H7 (cell line): ENCODE measurements at regions not wholly inside any gene's neighbourhood (a gene's known extent, or its start where the extent isn't known, plus 50 kb on each side); places are given as distances from the start of the nearest gene placed in this dataset.
A peak's percentile ranks its signal among the peaks of the same experiment; 100 is the strongest.

Source experiments
- DNase-seq: peaks from one replicate; pipeline ENCODE4 v3.0.0; 2012
- H3K27me3 ChIP-seq: 2 replicates; pipeline ENCODE4 v1.6.0; 2011; ENCODE audit warnings: mild to moderate bottlenecking, low read length; ENCODE audit not compliant: control insufficient read depth, insufficient read depth
- H3K36me3 ChIP-seq: replicated peaks from 2 replicates; pipeline ENCODE4 v1.5.1; 2011; ENCODE audit warnings: low read length; ENCODE audit not compliant: control insufficient read depth, insufficient read depth
- H3K4me3 ChIP-seq: 2 replicates; pipeline ENCODE4 v1.5.1; 2011; ENCODE audit warnings: low read depth, mild to moderate bottlenecking, control low read depth, low read length, moderate library complexity; ENCODE audit not compliant: insufficient read depth

- no peak for DNase-seq
- Histone ChIP-seq H3K36me3 (no peaks in the 10 kb centered on the region), H3K27me3 (no peaks in the 10 kb centered on the region), H3K4me3 (no peak overlapping the region)
Observed at GRCh38 chr3:102630531-102630930, 195.7 kb downstream of the ZPLD1 start.

GRCh38 chr3:102643546-102643945 is 208.7 kb downstream of the ZPLD1 start:
- H3K4me3 ChIP-seq, result no peak overlapping the region

DNA sequence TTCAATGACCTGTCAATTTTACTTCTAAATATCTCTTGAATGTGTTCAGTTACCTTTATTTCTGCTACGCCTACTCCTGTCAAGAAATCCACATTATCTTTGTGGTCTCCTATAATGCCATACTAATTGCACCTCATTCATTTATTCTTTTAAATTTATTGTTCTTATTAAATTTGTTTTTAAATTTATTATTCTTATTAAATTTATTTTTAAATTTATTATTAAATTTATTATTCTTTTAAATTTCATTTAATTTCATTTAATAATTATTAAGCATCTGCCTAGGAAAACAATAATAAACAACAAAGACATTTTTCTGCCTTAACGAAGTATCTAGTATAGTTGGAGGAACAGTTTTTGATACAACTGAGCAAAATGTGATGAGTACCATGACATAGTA is 211.7 kb downstream of the ZPLD1 start:
- H3K4me3 ChIP-seq, result no peak overlapping the region
- no peak for DNase-seq
- no peaks in the 10 kb centered on the region for H3K36me3 ChIP-seq
- no peaks in the 10 kb centered on the region for H3K27me3 ChIP-seq

More at GRCh38 chr3:102643546-102643945, 208.7 kb downstream of the ZPLD1 start:
- no peak for DNase-seq
- Histone ChIP-seq H3K36me3 (no peaks in the 10 kb centered on the region), H3K27me3 (no peaks in the 10 kb centered on the region)

- Histone ChIP-seq H3K36me3 (no peaks in the 10 kb centered on the region), H3K4me3 (no peak overlapping the region), H3K27me3 (no peaks in the 10 kb centered on the region)
- DNase-seq, result no peak
Observed at GRCh38 chr3:102660653-102661052, 225.8 kb downstream of the ZPLD1 start.

DNA sequence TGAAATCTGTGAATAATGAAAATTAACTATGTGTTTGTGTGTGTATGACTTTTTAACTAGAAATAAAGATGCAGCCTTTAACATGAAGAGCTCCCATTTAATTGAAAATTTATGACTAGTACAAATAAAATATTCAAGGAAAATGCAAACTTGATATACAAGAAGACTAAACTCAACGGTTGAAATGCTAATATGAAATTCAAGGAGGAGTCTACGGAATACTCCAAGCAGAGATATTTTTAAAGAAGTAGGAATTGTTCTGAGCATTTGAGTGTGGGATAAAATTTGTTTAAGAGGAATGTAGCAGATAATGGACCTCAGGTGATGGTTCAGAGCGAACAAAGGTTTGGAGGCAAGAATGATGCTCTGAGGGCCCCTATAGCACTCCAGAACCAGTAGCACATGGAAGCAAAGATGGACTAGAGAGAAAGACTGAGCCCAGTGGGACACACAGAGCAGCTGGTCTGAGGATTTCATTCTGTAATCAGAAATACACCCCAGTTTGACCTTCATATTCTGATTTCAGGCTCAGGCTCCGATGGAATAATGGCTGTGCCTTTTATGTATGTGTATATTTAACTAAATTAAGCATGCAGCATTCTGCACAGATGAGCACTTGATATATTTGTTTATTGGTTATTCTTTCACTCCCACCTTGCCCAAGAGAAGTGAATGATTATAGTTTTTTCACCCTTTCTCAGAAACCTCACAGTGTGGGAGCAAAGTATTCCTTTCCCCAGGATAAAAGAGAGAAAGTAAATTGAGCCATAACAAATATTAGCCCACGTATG is 227.1 kb downstream of the ZPLD1 start:
- no peak for DNase-seq
- H3K4me3 ChIP-seq, result no peak overlapping the region
- no peaks in the 10 kb centered on the region for H3K27me3 ChIP-seq
- no peaks in the 10 kb centered on the region for H3K36me3 ChIP-seq

DNA sequence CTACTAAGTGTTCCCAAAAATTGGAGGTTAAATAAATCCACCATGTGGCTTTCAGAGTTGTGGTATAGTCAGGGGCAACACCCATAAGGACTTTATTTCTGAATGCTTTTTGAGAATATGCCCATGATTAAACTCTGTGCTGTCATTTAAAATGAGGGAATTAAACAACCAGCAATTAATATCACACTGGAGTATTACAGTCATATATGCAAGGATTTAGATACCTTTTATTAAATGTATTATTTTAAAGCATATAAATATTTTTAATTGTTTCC is 227.6 kb downstream of the ZPLD1 start:
- DNase-seq, result no peak
- Histone ChIP-seq H3K27me3 (no peaks in the 10 kb centered on the region), H3K36me3 (no peaks in the 10 kb centered on the region), H3K4me3 (no peak overlapping the region)

DNA sequence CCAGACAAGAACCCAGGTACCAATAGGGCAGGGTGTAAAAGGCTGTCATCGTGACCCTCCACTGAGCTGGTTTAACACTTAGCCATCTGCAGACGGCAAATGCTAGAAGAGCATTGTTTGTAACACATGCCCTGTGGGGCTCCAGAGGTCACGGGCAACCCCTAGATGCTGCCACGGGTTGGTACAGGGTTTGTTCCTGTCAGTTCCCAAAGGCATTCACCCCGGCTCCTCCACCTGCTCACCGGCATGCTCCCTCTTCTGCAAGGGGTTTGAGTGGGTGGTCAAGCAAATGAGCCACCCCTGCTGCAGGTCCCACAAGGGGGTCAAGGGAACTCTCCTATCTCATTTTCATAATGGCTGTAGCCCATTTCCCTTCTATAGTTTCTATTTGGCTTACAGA is 229.3 kb downstream of the ZPLD1 start:
- no peaks in the 10 kb centered on the region for H3K27me3 ChIP-seq

GRCh38 chr3:102665183-102665582 is 230.4 kb downstream of the ZPLD1 start:
- H3K27me3 ChIP-seq, result no peaks in the 10 kb centered on the region
- DNase-seq, result no peak
- H3K36me3 ChIP-seq, result no peaks in the 10 kb centered on the region
- no peak overlapping the region for H3K4me3 ChIP-seq

More for the DNA sequence above, 229.3 kb downstream of the ZPLD1 start:
- no peak overlapping the region for H3K4me3 ChIP-seq
- no peaks in the 10 kb centered on the region for H3K36me3 ChIP-seq
- DNase-seq, result no peak

- H3K4me3 ChIP-seq, result no peak overlapping the region
- H3K36me3 ChIP-seq, result no peaks in the 10 kb centered on the region
- no peaks in the 10 kb centered on the region for H3K27me3 ChIP-seq
- DNase-seq, result no peak
Observed at GRCh38 chr3:102668247-102668646, 233.4 kb downstream of the ZPLD1 start.

DNA sequence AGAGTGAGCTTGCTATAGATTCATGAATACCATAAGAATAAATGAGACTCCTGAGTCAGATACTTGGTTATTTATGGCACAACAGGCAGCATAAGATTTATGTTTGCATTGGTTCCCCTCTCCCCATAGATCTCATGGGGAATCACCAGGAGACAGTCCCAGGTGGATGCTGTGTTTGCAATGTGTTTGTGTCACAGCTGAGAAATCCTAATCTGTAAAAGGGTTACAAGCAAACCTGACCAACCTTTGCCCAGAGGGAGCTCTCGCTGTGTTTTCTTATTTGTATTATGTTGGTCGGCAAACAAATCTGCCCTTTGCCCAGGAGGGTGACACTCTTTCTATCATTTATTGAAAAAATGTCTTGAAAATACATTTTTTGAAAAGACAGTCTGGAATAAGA is 236.2 kb downstream of the ZPLD1 start:
- Histone ChIP-seq H3K27me3 (no peaks in the 10 kb centered on the region), H3K4me3 (no peak overlapping the region), H3K36me3 (no peaks in the 10 kb centered on the region)
- no peak for DNase-seq

- no peak for DNase-seq
- Histone ChIP-seq H3K36me3 (no peaks in the 10 kb centered on the region), H3K27me3 (no peaks in the 10 kb centered on the region), H3K4me3 (no peak overlapping the region)
Observed at GRCh38 chr3:102672305-102672704, 237.5 kb downstream of the ZPLD1 start.

DNA sequence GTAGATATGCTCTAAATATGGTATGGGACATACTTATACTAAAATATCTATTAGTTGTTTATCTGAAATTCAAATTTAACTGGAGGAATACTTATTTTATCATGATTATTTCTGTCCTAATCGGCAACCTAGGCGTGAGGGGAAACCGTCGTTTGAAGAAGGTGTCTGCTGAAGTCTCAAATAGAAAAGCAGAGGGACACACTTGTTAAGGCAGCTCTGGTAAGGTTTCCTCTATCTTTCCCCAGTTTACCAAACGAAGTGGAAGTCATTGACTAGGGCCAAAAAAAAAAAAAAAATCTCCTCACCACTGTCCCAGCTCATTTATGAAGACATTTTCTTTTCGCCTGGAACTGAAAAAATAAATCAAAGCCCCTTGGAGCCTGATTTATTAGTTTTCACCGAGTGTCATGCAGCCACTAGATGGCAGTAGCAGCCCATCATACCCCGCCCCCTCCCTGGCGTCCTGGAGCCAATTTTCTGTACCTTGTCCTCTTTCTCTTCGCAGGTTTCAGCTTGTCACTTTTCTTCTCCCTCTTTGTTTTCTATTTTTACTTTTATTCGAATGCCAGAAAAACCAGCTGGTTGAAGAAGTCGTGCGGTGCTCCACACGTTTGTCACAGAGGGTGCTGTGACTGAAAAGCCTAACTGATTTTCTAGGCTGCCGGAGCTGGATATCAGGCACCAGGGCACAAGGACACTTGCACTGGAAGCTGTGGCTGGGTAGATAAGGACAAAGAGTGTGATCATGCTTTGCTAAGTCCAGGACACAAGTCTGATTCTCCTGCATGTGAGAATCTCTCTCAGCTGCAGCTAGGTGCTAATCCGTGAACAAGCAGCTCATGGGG is 238.7 kb downstream of the ZPLD1 start:
- Histone ChIP-seq H3K27me3 (no peaks in the 10 kb centered on the region), H3K4me3 (no peak overlapping the region), H3K36me3 (no peaks in the 10 kb centered on the region)
- DNase-seq, result peak; percentile 36

- H3K36me3 ChIP-seq, result no peaks in the 10 kb centered on the region
- no peak for DNase-seq
- no peak overlapping the region for H3K4me3 ChIP-seq
- H3K27me3 ChIP-seq, result no peaks in the 10 kb centered on the region
Observed at GRCh38 chr3:102674284-102674683, 239.5 kb downstream of the ZPLD1 start.

GRCh38 chr3:102676424-102676823 is 241.6 kb downstream of the ZPLD1 start:
- no peaks in the 10 kb centered on the region for H3K36me3 ChIP-seq
- H3K27me3 ChIP-seq, result no peaks in the 10 kb centered on the region
- DNase-seq, result no peak
- H3K4me3 ChIP-seq, result no peak overlapping the region

- no peaks in the 10 kb centered on the region for H3K36me3 ChIP-seq
- no peak for DNase-seq
- no peaks in the 10 kb centered on the region for H3K27me3 ChIP-seq
- H3K4me3 ChIP-seq, result no peak overlapping the region
Observed at GRCh38 chr3:102682741-102683140, 247.9 kb downstream of the ZPLD1 start.
